Activated T-helper 1 cell treated with Interleukin-2 at 50 U/mL for 16 hours (primary cell): ENCODE measurements at regions not wholly inside any gene's neighbourhood (a gene's known extent, or its start where the extent isn't known, plus 50 kb on each side); places are given as distances from the start of the nearest gene placed in this dataset.

Source experiments
- DNase-seq: peaks from one replicate; pipeline ENCODE4 v3.0.0-alpha.2; 2020; ENCODE audit warnings: low read depth

GRCh38 chr6:148104131-148104530, 238.5 kb upstream of the SASH1 start:
- DNase-seq = no peak

- DNase-seq = no peak
Observed at GRCh38 chr6:148105695-148106094, 236.9 kb upstream of the SASH1 start.

GRCh38 chr6:148107911-148108310, 234.7 kb upstream of the SASH1 start:
- no peak for DNase-seq

GRCh38 chr6:148109732-148110131, 232.9 kb upstream of the SASH1 start:
- no peak for DNase-seq

GRCh38 chr6:148110925-148111324, 231.7 kb upstream of the SASH1 start:
- no peak for DNase-seq

GRCh38 chr6:148112851-148113319, 229.8 kb upstream of the SASH1 start:
- no peak for DNase-seq

GRCh38 chr6:148116001-148116400, 226.6 kb upstream of the SASH1 start:
- no peak for DNase-seq

GRCh38 chr6:148118244-148118643, 224.4 kb upstream of the SASH1 start:
- DNase-seq = no peak

GRCh38 chr6:148128014-148128730, 214.5 kb upstream of the SASH1 start:
- no peak for DNase-seq

GRCh38 chr6:148134592-148134991, 208.0 kb upstream of the SASH1 start:
- no peak for DNase-seq

GRCh38 chr6:148136586-148136985, 206.1 kb upstream of the SASH1 start:
- DNase-seq = no peak

- no peak for DNase-seq
Observed at GRCh38 chr6:148137652-148138051, 205.0 kb upstream of the SASH1 start.

GRCh38 chr6:148138573-148138972, 204.1 kb upstream of the SASH1 start:
- DNase-seq = no peak

GRCh38 chr6:148140772-148141557, 201.7 kb upstream of the SASH1 start:
- DNase-seq = no peak

- DNase-seq = no peak
Observed at GRCh38 chr6:148142821-148143220, 199.8 kb upstream of the SASH1 start.

- no peak for DNase-seq
Observed at GRCh38 chr6:148143771-148144170, 198.9 kb upstream of the SASH1 start.

- no peak for DNase-seq
Observed at GRCh38 chr6:148144917-148145521, 197.6 kb upstream of the SASH1 start.

- DNase-seq = peak; percentile 7
Observed at GRCh38 chr6:148146717-148147462, 195.7 kb upstream of the SASH1 start.

GRCh38 chr6:148147463-148147830, 195.2 kb upstream of the SASH1 start:
- DNase-seq = no peak

- DNase-seq = no peak
Observed at GRCh38 chr6:148151896-148152643, 190.6 kb upstream of the SASH1 start.

- no peak for DNase-seq
Observed at GRCh38 chr6:148154668-148155067, 188.0 kb upstream of the SASH1 start.

GRCh38 chr6:148155293-148155692, 187.3 kb upstream of the SASH1 start:
- DNase-seq = no peak
